Activated T-cell treated with anti-CD3 and anti-CD28 coated beads, Interleukin-2, amount 50 U/mL, for 24 hours (primary cell): ENCODE measurements at regions not wholly inside any gene's neighbourhood (a gene's known extent, or its start where the extent isn't known, plus 50 kb on each side); places are given as distances from the start of the nearest gene placed in this dataset.

Experiments
- DNase-seq: peaks from one replicate; pipeline ENCODE4 v3.0.0-alpha.2; 2020
- H3K27ac Mint-ChIP-seq: 2 replicates; pipeline ENCODE4 v1.8.0; 2020; ENCODE audit warnings: mild to moderate bottlenecking, mixed read lengths
- H3K27me3 Mint-ChIP-seq: 2 replicates; pipeline ENCODE4 v1.8.0; 2020; ENCODE audit warnings: mixed read lengths
- H3K36me3 Mint-ChIP-seq: 2 replicates; pipeline ENCODE4 v1.8.0; 2020; ENCODE audit warnings: low read depth, mixed read lengths
- H3K4me1 Mint-ChIP-seq: 2 replicates; pipeline ENCODE4 v1.8.0; 2020; ENCODE audit warnings: low read depth, mixed read lengths
- H3K4me3 Mint-ChIP-seq: 2 replicates; pipeline ENCODE4 v1.8.0; 2020; ENCODE audit warnings: mild to moderate bottlenecking, moderate library complexity, mixed read lengths
- H3K9me3 Mint-ChIP-seq: 2 replicates; pipeline ENCODE4 v1.8.0; 2020; ENCODE audit warnings: mixed read lengths

- peak overlapping the region; percentile 78 for H3K27ac Mint-ChIP-seq
- no peaks in the 10 kb centered on the region for H3K27me3 Mint-ChIP-seq
- H3K4me3 Mint-ChIP-seq, result peak overlapping the region; percentile 66
These were observed 73.8 kb upstream of the SFMBT2 start for GRCh38 chr10:7484456-7485243.

GRCh38 chr10:7483848-7484247 is 73.0 kb upstream of the SFMBT2 start:
- Mint-ChIP-seq H3K4me3 (peak overlapping the region; percentile 49), H3K9me3 (peaks cover 2% of the 10 kb centered on the region), H3K4me1 (peaks cover 82% of the 10 kb centered on the region), H3K27ac (peak overlapping the region; percentile 67), H3K27me3 (no peaks in the 10 kb centered on the region), H3K36me3 (no peaks in the 10 kb centered on the region)
- DNase-seq, result no peak

More at GRCh38 chr10:7484456-7485243, 73.8 kb upstream of the SFMBT2 start:
- peaks cover 2% of the 10 kb centered on the region for H3K9me3 Mint-ChIP-seq
- H3K4me1 Mint-ChIP-seq, result peaks cover 82% of the 10 kb centered on the region
- H3K36me3 Mint-ChIP-seq, result no peaks in the 10 kb centered on the region
- peak; percentile 50 for DNase-seq

- Mint-ChIP-seq H3K9me3 (peaks cover 2% of the 10 kb centered on the region), H3K27me3 (no peaks in the 10 kb centered on the region), H3K4me1 (peaks cover 80% of the 10 kb centered on the region), H3K36me3 (no peaks in the 10 kb centered on the region), H3K4me3 (no peak overlapping the region), H3K27ac (peak overlapping the region; percentile 67)
- DNase-seq, result no peak
These were observed 72.2 kb upstream of the SFMBT2 start for GRCh38 chr10:7482992-7483391.

GRCh38 chr10:7481368-7481765 is 70.5 kb upstream of the SFMBT2 start:
- no peak for DNase-seq
- peaks cover 77% of the 10 kb centered on the region for H3K4me1 Mint-ChIP-seq
- no peak overlapping the region for H3K27ac Mint-ChIP-seq
- H3K27me3 Mint-ChIP-seq, result no peaks in the 10 kb centered on the region
- H3K4me3 Mint-ChIP-seq, result no peak overlapping the region
- no peaks in the 10 kb centered on the region for H3K9me3 Mint-ChIP-seq
- H3K36me3 Mint-ChIP-seq, result no peaks in the 10 kb centered on the region

- no peaks in the 10 kb centered on the region for H3K27me3 Mint-ChIP-seq
- no peak overlapping the region for H3K27ac Mint-ChIP-seq
- H3K4me1 Mint-ChIP-seq, result peaks cover 74% of the 10 kb centered on the region
- no peaks in the 10 kb centered on the region for H3K9me3 Mint-ChIP-seq
- DNase-seq, result no peak
- H3K4me3 Mint-ChIP-seq, result no peak overlapping the region
- H3K36me3 Mint-ChIP-seq, result no peaks in the 10 kb centered on the region
These were observed 70.0 kb upstream of the SFMBT2 start for GRCh38 chr10:7480742-7481367.

GRCh38 chr10:7479861-7480598 is 69.2 kb upstream of the SFMBT2 start:
- DNase-seq, result no peak
- no peaks in the 10 kb centered on the region for H3K9me3 Mint-ChIP-seq
- no peaks in the 10 kb centered on the region for H3K27me3 Mint-ChIP-seq
- peaks cover 65% of the 10 kb centered on the region for H3K4me1 Mint-ChIP-seq
- no peak overlapping the region for H3K4me3 Mint-ChIP-seq
- H3K27ac Mint-ChIP-seq, result no peak overlapping the region
- H3K36me3 Mint-ChIP-seq, result no peaks in the 10 kb centered on the region

GRCh38 chr10:7478727-7479457 is 68.1 kb upstream of the SFMBT2 start:
- DNase-seq, result no peak
- Mint-ChIP-seq H3K27ac (peak overlapping the region; percentile 18), H3K4me1 (peaks cover 56% of the 10 kb centered on the region), H3K4me3 (no peak overlapping the region), H3K27me3 (no peaks in the 10 kb centered on the region), H3K9me3 (no peaks in the 10 kb centered on the region), H3K36me3 (no peaks in the 10 kb centered on the region)

- H3K27ac Mint-ChIP-seq, result no peak overlapping the region
- H3K9me3 Mint-ChIP-seq, result no peaks in the 10 kb centered on the region
- peaks cover 47% of the 10 kb centered on the region for H3K4me1 Mint-ChIP-seq
- H3K4me3 Mint-ChIP-seq, result no peak overlapping the region
- no peak for DNase-seq
- H3K27me3 Mint-ChIP-seq, result no peaks in the 10 kb centered on the region
- no peaks in the 10 kb centered on the region for H3K36me3 Mint-ChIP-seq
These were observed 66.9 kb upstream of the SFMBT2 start for GRCh38 chr10:7477538-7478334.

GRCh38 chr10:7475939-7476338 is 65.1 kb upstream of the SFMBT2 start:
- no peaks in the 10 kb centered on the region for H3K27me3 Mint-ChIP-seq
- no peak overlapping the region for H3K27ac Mint-ChIP-seq
- peaks cover 47% of the 10 kb centered on the region for H3K4me1 Mint-ChIP-seq
- DNase-seq, result no peak
- no peaks in the 10 kb centered on the region for H3K36me3 Mint-ChIP-seq
- no peaks in the 10 kb centered on the region for H3K9me3 Mint-ChIP-seq
- H3K4me3 Mint-ChIP-seq, result no peak overlapping the region

GRCh38 chr10:7475046-7475911 is 64.4 kb upstream of the SFMBT2 start:
- no peaks in the 10 kb centered on the region for H3K9me3 Mint-ChIP-seq
- no peak overlapping the region for H3K27ac Mint-ChIP-seq
- H3K27me3 Mint-ChIP-seq, result no peaks in the 10 kb centered on the region
- peaks cover 46% of the 10 kb centered on the region for H3K4me1 Mint-ChIP-seq
- no peak for DNase-seq
- H3K36me3 Mint-ChIP-seq, result no peaks in the 10 kb centered on the region
- H3K4me3 Mint-ChIP-seq, result no peak overlapping the region

GRCh38 chr10:7474388-7474787 is 63.6 kb upstream of the SFMBT2 start:
- H3K4me1 Mint-ChIP-seq, result peaks cover 40% of the 10 kb centered on the region
- no peaks in the 10 kb centered on the region for H3K27me3 Mint-ChIP-seq
- H3K36me3 Mint-ChIP-seq, result no peaks in the 10 kb centered on the region
- no peak for DNase-seq
- H3K4me3 Mint-ChIP-seq, result no peak overlapping the region
- no peak overlapping the region for H3K27ac Mint-ChIP-seq
- H3K9me3 Mint-ChIP-seq, result no peaks in the 10 kb centered on the region

GRCh38 chr10:7473474-7473873 is 62.6 kb upstream of the SFMBT2 start:
- no peaks in the 10 kb centered on the region for H3K9me3 Mint-ChIP-seq
- no peak overlapping the region for H3K4me3 Mint-ChIP-seq
- no peak overlapping the region for H3K27ac Mint-ChIP-seq
- H3K4me1 Mint-ChIP-seq, result peaks cover 32% of the 10 kb centered on the region
- H3K36me3 Mint-ChIP-seq, result no peaks in the 10 kb centered on the region
- no peak for DNase-seq
- no peaks in the 10 kb centered on the region for H3K27me3 Mint-ChIP-seq

- no peaks in the 10 kb centered on the region for H3K27me3 Mint-ChIP-seq
- H3K4me3 Mint-ChIP-seq, result peak overlapping the region; percentile 70
- H3K36me3 Mint-ChIP-seq, result no peaks in the 10 kb centered on the region
- peak overlapping the region; percentile 59 for H3K27ac Mint-ChIP-seq
- no peak for DNase-seq
- peaks cover 26% of the 10 kb centered on the region for H3K4me1 Mint-ChIP-seq
- H3K9me3 Mint-ChIP-seq, result no peaks in the 10 kb centered on the region
These were observed 61.0 kb upstream of the SFMBT2 start for GRCh38 chr10:7471720-7472367.
